ENCODE measurements at regions not wholly inside any gene's neighbourhood (a gene's known extent, or its start where the extent isn't known, plus 50 kb on each side); places are given as distances from the start of the nearest gene placed in this dataset.

- H2AFZ ChIP-seq (ENCODE audit: control insufficient read depth, low read length), result no peak overlapping the region
- peaks cover 2% of the 10 kb centered on the region for H3K9me3 ChIP-seq (ENCODE audit: control insufficient read depth, low read depth, low read length)
- FAIRE-seq, result no peak
- no peak overlapping the region for H3K9ac ChIP-seq (ENCODE audit: control insufficient read depth, extremely low read depth, insufficient read depth, low read length)
- no peak overlapping the region for H3K4me3 ChIP-seq (ENCODE audit: control insufficient read depth in 2 of 3, extremely low read depth in 1 of 3, insufficient read depth in 2 of 3, low read depth in 1 of 3, low read length in 3 of 3)
- H3K27ac ChIP-seq (ENCODE audit: control insufficient read depth, insufficient read depth, low read length), result no peak overlapping the region
- DNase-seq (ENCODE audit: low read depth, low spot score), result no peak
- H3K79me2 ChIP-seq (ENCODE audit: control insufficient read depth, insufficient read depth, low read length), result no peaks in the 10 kb centered on the region
- no peaks in the 10 kb centered on the region for H3K9me1 ChIP-seq (ENCODE audit: control insufficient read depth, extremely low read depth, insufficient read depth, low read length)
- H4K20me1 ChIP-seq (ENCODE audit: control insufficient read depth, extremely low read depth, insufficient read depth, low read length), result no peaks in the 10 kb centered on the region
- no peak for TF ChIP-seq CTCF (optimal IDR thresholded peaks at IDR 0.05 in 1 of 3, IDR thresholded peaks at IDR 0.05 in 1 of 3, conservative IDR thresholded peaks at IDR 0.05 in 1 of 3; ENCODE audit: extremely low read depth in 1 of 3, insufficient read depth in 2 of 3, low read length in 3 of 3)
- TF ChIP-seq EZH2 (IDR thresholded peaks at IDR 0.05; ENCODE audit: low read length), result no peak
- no peaks in the 10 kb centered on the region for H3K27me3 ChIP-seq (ENCODE audit: control insufficient read depth, extremely low read depth, insufficient read depth, low read length)
- H3K4me2 ChIP-seq (ENCODE audit: control insufficient read depth, extremely low read depth, insufficient read depth, low read depth, low read length), result no peak overlapping the region
- H3K4me1 ChIP-seq (ENCODE audit: control insufficient read depth, extremely low read depth, insufficient read depth, low read length), result no peaks in the 10 kb centered on the region
- dilution Hi-C loops (cut with MboI; ENCODE audit: extremely low pct_ligation_motif_present, low sequenced_read_pairs), result no loop called here
- no peaks in the 10 kb centered on the region for H3K36me3 ChIP-seq (ENCODE audit: control insufficient read depth in 2 of 2, extremely low read depth in 1 of 2, insufficient read depth in 2 of 2, low read length in 2 of 2)
These were observed 54.3 kb upstream of the ZKSCAN2 start for GRCh38 chr16:25311950-25312349.

- no peak for DNase-seq (ENCODE audit: low read depth, low spot score)
- no peaks in the 10 kb centered on the region for H3K4me1 ChIP-seq (ENCODE audit: control insufficient read depth, extremely low read depth, insufficient read depth, low read length)
- no peak overlapping the region for H3K9ac ChIP-seq (ENCODE audit: control insufficient read depth, extremely low read depth, insufficient read depth, low read length)
- no peaks in the 10 kb centered on the region for H3K79me2 ChIP-seq (ENCODE audit: control insufficient read depth, insufficient read depth, low read length)
- TF ChIP-seq CTCF (optimal IDR thresholded peaks at IDR 0.05 in 1 of 3, IDR thresholded peaks at IDR 0.05 in 1 of 3, conservative IDR thresholded peaks at IDR 0.05 in 1 of 3; ENCODE audit: extremely low read depth in 1 of 3, insufficient read depth in 2 of 3, low read length in 3 of 3) (no peak), EZH2 (IDR thresholded peaks at IDR 0.05; ENCODE audit: low read length) (no peak)
- no peaks in the 10 kb centered on the region for H3K36me3 ChIP-seq (ENCODE audit: control insufficient read depth in 2 of 2, extremely low read depth in 1 of 2, insufficient read depth in 2 of 2, low read length in 2 of 2)
- H3K27ac ChIP-seq (ENCODE audit: control insufficient read depth, insufficient read depth, low read length), result no peak overlapping the region
- H3K9me1 ChIP-seq (ENCODE audit: control insufficient read depth, extremely low read depth, insufficient read depth, low read length), result no peaks in the 10 kb centered on the region
- FAIRE-seq, result no peak
- H3K27me3 ChIP-seq (ENCODE audit: control insufficient read depth, extremely low read depth, insufficient read depth, low read length), result no peaks in the 10 kb centered on the region
- H4K20me1 ChIP-seq (ENCODE audit: control insufficient read depth, extremely low read depth, insufficient read depth, low read length), result no peaks in the 10 kb centered on the region
- dilution Hi-C loops (cut with MboI; ENCODE audit: extremely low pct_ligation_motif_present, low sequenced_read_pairs), result no loop called here
- peaks cover 2% of the 10 kb centered on the region for H3K9me3 ChIP-seq (ENCODE audit: control insufficient read depth, low read depth, low read length)
- no peak overlapping the region for H2AFZ ChIP-seq (ENCODE audit: control insufficient read depth, low read length)
- no peak overlapping the region for H3K4me2 ChIP-seq (ENCODE audit: control insufficient read depth, extremely low read depth, insufficient read depth, low read depth, low read length)
- H3K4me3 ChIP-seq (ENCODE audit: control insufficient read depth in 2 of 3, extremely low read depth in 1 of 3, insufficient read depth in 2 of 3, low read depth in 1 of 3, low read length in 3 of 3), result no peak overlapping the region
These were observed 53.4 kb upstream of the ZKSCAN2 start for GRCh38 chr16:25311039-25311438.

Measured in keratinocyte (primary cell).